Stimulated activated naive B cell treated with anti-CD40 and anti-IgM and Interleukin-4, amounts not matched to agents 10 μg/mL and 1 μg/mL and 100 μg/mL, for 72 hours (primary cell): ENCODE measurements at regions not wholly inside any gene's neighbourhood (a gene's known extent, or its start where the extent isn't known, plus 50 kb on each side); places are given as distances from the start of the nearest gene placed in this dataset.
A peak's percentile ranks its signal among the peaks of the same experiment; 100 is the strongest.

ENCODE experiments used
- ATAC-seq, 2 donors: fragments of 150-1000 bp; cut with Tn5 transposase; replicated peaks; 2 replicates each; pipeline ENCODE4 v1.10.0; 2021; ENCODE audit warnings: moderate library complexity in 1 of 2
- DNase-seq: peaks from one replicate; pipeline ENCODE4 v3.0.0; 2021
- H3K27ac Mint-ChIP-seq: one replicate; pipeline ENCODE4 v1.8.0; 2022; ENCODE audit warnings: mild to moderate bottlenecking, mixed read lengths
- H3K27me3 Mint-ChIP-seq, 2 donors: one replicate each; pipeline ENCODE4 v1.8.0; 2022; ENCODE audit warnings: mixed read lengths in 2 of 2
- H3K36me3 Mint-ChIP-seq, 2 donors: one replicate each; pipeline ENCODE4 v1.8.0; 2022; ENCODE audit warnings: mixed read lengths in 2 of 2, mild to moderate bottlenecking in 1 of 2
- H3K4me1 Mint-ChIP-seq, 2 donors: one replicate each; pipeline ENCODE4 v1.8.0; 2022; ENCODE audit warnings: mixed read lengths in 2 of 2, mild to moderate bottlenecking in 1 of 2
- H3K4me3 Mint-ChIP-seq, 2 donors: one replicate each; pipeline ENCODE4 v1.8.0; 2022; ENCODE audit warnings: mild to moderate bottlenecking in 2 of 2, mixed read lengths in 2 of 2, moderate library complexity in 1 of 2
- H3K9me3 Mint-ChIP-seq, 2 donors: one replicate each; pipeline ENCODE4 v1.8.0; 2022; ENCODE audit warnings: mixed read lengths in 2 of 2, mild to moderate bottlenecking in 1 of 2

- peaks cover 31 to 44% of the 10 kb centered on the region in 2 donors for H3K27me3 Mint-ChIP-seq
- peaks cover 0 to 2% of the 10 kb centered on the region in 2 donors for H3K36me3 Mint-ChIP-seq
- H3K9me3 Mint-ChIP-seq: peaks cover 0 to 4% of the 10 kb centered on the region in 2 donors
- H3K27ac Mint-ChIP-seq: no peak overlapping the region
- peaks cover 14 to 18% of the 10 kb centered on the region in 2 donors for H3K4me1 Mint-ChIP-seq
- no peak for ATAC-seq
- no peak overlapping the region for H3K4me3 Mint-ChIP-seq
- no peak for DNase-seq
These were observed 97.2 kb downstream of the TRIM36 start for GRCh38 chr5:115072266-115073064.

GRCh38 chr5:115070737-115071136, 99.0 kb downstream of the TRIM36 start:
- H3K36me3 Mint-ChIP-seq: peaks cover 0 to 2% of the 10 kb centered on the region in 2 donors
- ATAC-seq: no peak

GRCh38 chr5:115069087-115069968, 100.4 kb downstream of the TRIM36 start:
- H3K27me3 Mint-ChIP-seq: peaks cover 29 to 43% of the 10 kb centered on the region in 2 donors
- peak overlapping the region; percentile 20 for H3K27ac Mint-ChIP-seq
- DNase-seq: no peak
- H3K4me1 Mint-ChIP-seq: peaks cover 14 to 18% of the 10 kb centered on the region in 2 donors
- H3K9me3 Mint-ChIP-seq: peaks cover 0 to 4% of the 10 kb centered on the region in 2 donors
- peak; percentile 45 to 51 for ATAC-seq
- H3K4me3 Mint-ChIP-seq: no peak overlapping the region
- peaks cover 0 to 2% of the 10 kb centered on the region in 2 donors for H3K36me3 Mint-ChIP-seq

More at GRCh38 chr5:115070737-115071136, 99.0 kb downstream of the TRIM36 start:
- H3K4me1 Mint-ChIP-seq: peaks cover 14 to 18% of the 10 kb centered on the region in 2 donors
- H3K9me3 Mint-ChIP-seq: peaks cover 0 to 4% of the 10 kb centered on the region in 2 donors
- no peak overlapping the region for H3K4me3 Mint-ChIP-seq
- no peak for DNase-seq
- H3K27ac Mint-ChIP-seq: no peak overlapping the region
- peaks cover 39 to 44% of the 10 kb centered on the region in 2 donors for H3K27me3 Mint-ChIP-seq

- peaks cover 14 to 18% of the 10 kb centered on the region in 2 donors for H3K4me1 Mint-ChIP-seq
- DNase-seq (peak; percentile 52), ATAC-seq (peak; percentile 78 to 89)
- peak overlapping the region in 1 of 2 donors; percentile 39 for H3K4me3 Mint-ChIP-seq
- peaks cover 29 to 40% of the 10 kb centered on the region in 2 donors for H3K27me3 Mint-ChIP-seq
- peaks cover 0 to 2% of the 10 kb centered on the region in 2 donors for H3K36me3 Mint-ChIP-seq
- peaks cover 0 to 4% of the 10 kb centered on the region in 2 donors for H3K9me3 Mint-ChIP-seq
- H3K27ac Mint-ChIP-seq: no peak overlapping the region
These were observed 101.2 kb downstream of the TRIM36 start for GRCh38 chr5:115068239-115069086.

- Mint-ChIP-seq H3K4me3 (no peak overlapping the region), H3K4me1 (peaks cover 7 to 9% of the 10 kb centered on the region in 2 donors), H3K27ac (no peak overlapping the region), H3K9me3 (peaks cover 0 to 4% of the 10 kb centered on the region in 2 donors), H3K36me3 (peaks cover 0 to 2% of the 10 kb centered on the region in 2 donors), H3K27me3 (peaks cover 8 to 22% of the 10 kb centered on the region in 2 donors)
- no peak for ATAC-seq
- no peak for DNase-seq
These were observed 105.3 kb downstream of the TRIM36 start for GRCh38 chr5:115064380-115064779.

GRCh38 chr5:115054387-115054951, 115.2 kb downstream of the TRIM36 start:
- no peak overlapping the region for H3K4me3 Mint-ChIP-seq
- peaks cover 0 to 2% of the 10 kb centered on the region in 2 donors for H3K9me3 Mint-ChIP-seq
- H3K27me3 Mint-ChIP-seq: peaks cover 9 to 35% of the 10 kb centered on the region in 2 donors
- H3K36me3 Mint-ChIP-seq: no peaks in the 10 kb centered on the region
- DNase-seq (no peak), ATAC-seq (no peak)
- H3K27ac Mint-ChIP-seq: no peak overlapping the region
- no peaks in the 10 kb centered on the region for H3K4me1 Mint-ChIP-seq

- DNase-seq: no peak
- no peaks in the 10 kb centered on the region for H3K36me3 Mint-ChIP-seq
- ATAC-seq: no peak
- H3K27me3 Mint-ChIP-seq: peaks cover 15 to 23% of the 10 kb centered on the region in 2 donors
- H3K9me3 Mint-ChIP-seq: peaks cover 0 to 2% of the 10 kb centered on the region in 2 donors
- H3K27ac Mint-ChIP-seq: no peak overlapping the region
- H3K4me3 Mint-ChIP-seq: no peak overlapping the region
- no peaks in the 10 kb centered on the region for H3K4me1 Mint-ChIP-seq
These were observed 116.8 kb downstream of the TRIM36 start for GRCh38 chr5:115052948-115053347.

GRCh38 chr5:115050866-115051265, 118.8 kb downstream of the TRIM36 start:
- Mint-ChIP-seq H3K4me1 (no peaks in the 10 kb centered on the region), H3K27me3 (peaks cover 14 to 15% of the 10 kb centered on the region in 2 donors), H3K9me3 (peaks cover 0 to 2% of the 10 kb centered on the region in 2 donors), H3K27ac (no peak overlapping the region), H3K36me3 (no peaks in the 10 kb centered on the region), H3K4me3 (no peak overlapping the region)
- ATAC-seq (no peak), DNase-seq (no peak)

- ATAC-seq: peak; percentile 49 to 52
- DNase-seq: no peak
- H3K4me3 Mint-ChIP-seq: no peak overlapping the region
- H3K27me3 Mint-ChIP-seq: peaks cover 3 to 11% of the 10 kb centered on the region in 2 donors
- H3K27ac Mint-ChIP-seq: no peak overlapping the region
- peaks cover 15 to 17% of the 10 kb centered on the region in 2 donors for H3K9me3 Mint-ChIP-seq
- no peaks in the 10 kb centered on the region for H3K36me3 Mint-ChIP-seq
- H3K4me1 Mint-ChIP-seq: no peaks in the 10 kb centered on the region
These were observed 135.8 kb downstream of the TRIM36 start for GRCh38 chr5:115033861-115034260.

- H3K4me3 Mint-ChIP-seq: no peak overlapping the region
- H3K36me3 Mint-ChIP-seq: no peaks in the 10 kb centered on the region
- no peak for DNase-seq
- no peaks in the 10 kb centered on the region for H3K4me1 Mint-ChIP-seq
- ATAC-seq: no peak
- H3K27me3 Mint-ChIP-seq: peaks cover 9 to 13% of the 10 kb centered on the region in 2 donors
- no peak overlapping the region for H3K27ac Mint-ChIP-seq
- H3K9me3 Mint-ChIP-seq: peaks cover 4 to 5% of the 10 kb centered on the region in 2 donors
These were observed 141.2 kb downstream of the TRIM36 start for GRCh38 chr5:115028557-115028956.

GRCh38 chr5:115024922-115025321, 144.8 kb downstream of the TRIM36 start:
- ATAC-seq (peak in 1 of 2 donors; percentile 12), DNase-seq (no peak)
- no peaks in the 10 kb centered on the region for H3K4me1 Mint-ChIP-seq
- no peak overlapping the region for H3K27ac Mint-ChIP-seq
- H3K27me3 Mint-ChIP-seq: peaks cover 5 to 7% of the 10 kb centered on the region in 2 donors
- peaks cover 2 to 5% of the 10 kb centered on the region in 2 donors for H3K9me3 Mint-ChIP-seq
- no peaks in the 10 kb centered on the region for H3K36me3 Mint-ChIP-seq
- no peak overlapping the region for H3K4me3 Mint-ChIP-seq

GRCh38 chr5:115022303-115022702, 147.4 kb downstream of the TRIM36 start:
- Mint-ChIP-seq H3K4me1 (no peaks in the 10 kb centered on the region), H3K27ac (no peak overlapping the region), H3K4me3 (no peak overlapping the region), H3K9me3 (peaks cover 3 to 5% of the 10 kb centered on the region in 2 donors), H3K27me3 (peaks cover 5 to 7% of the 10 kb centered on the region in 2 donors), H3K36me3 (no peaks in the 10 kb centered on the region)
- DNase-seq (no peak), ATAC-seq (no peak)

- H3K4me3 Mint-ChIP-seq: no peak overlapping the region
- no peaks in the 10 kb centered on the region for H3K27me3 Mint-ChIP-seq
- H3K36me3 Mint-ChIP-seq: no peaks in the 10 kb centered on the region
- H3K27ac Mint-ChIP-seq: no peak overlapping the region
- peaks cover 12 to 17% of the 10 kb centered on the region in 2 donors for H3K9me3 Mint-ChIP-seq
- ATAC-seq (no peak), DNase-seq (no peak)
- H3K4me1 Mint-ChIP-seq: no peaks in the 10 kb centered on the region
These were observed 153.1 kb downstream of the TRIM36 start for GRCh38 chr5:115016646-115017045.
